ENCODE measurements at regions not wholly inside any gene's neighbourhood (a gene's known extent, or its start where the extent isn't known, plus 50 kb on each side); places are given as distances from the start of the nearest gene placed in this dataset.

DNA sequence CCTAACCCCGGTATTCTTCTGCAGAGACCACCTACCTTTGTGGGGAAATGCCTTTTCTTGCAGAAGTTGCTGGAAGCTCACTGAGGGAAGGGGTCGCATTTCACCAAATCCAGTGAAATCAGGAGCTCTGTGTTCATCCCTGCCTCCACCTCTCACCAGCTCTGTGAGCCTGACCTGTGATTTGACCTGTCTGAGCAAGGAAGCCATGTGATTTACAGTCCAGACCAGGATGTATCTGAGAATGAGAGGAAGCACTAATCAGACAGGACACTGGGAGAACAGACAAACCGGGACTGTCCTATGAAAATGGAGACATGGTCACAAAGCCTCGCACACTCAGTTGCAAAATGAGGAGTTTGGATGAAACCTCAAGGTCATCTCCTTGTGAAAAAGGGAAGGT, 285.4 kb downstream of the BCL11A start:
- peaks cover 5% of the 10 kb centered on the region for H3K27me3 Mint-ChIP-seq
- TF ChIP-seq, protein P1, sequence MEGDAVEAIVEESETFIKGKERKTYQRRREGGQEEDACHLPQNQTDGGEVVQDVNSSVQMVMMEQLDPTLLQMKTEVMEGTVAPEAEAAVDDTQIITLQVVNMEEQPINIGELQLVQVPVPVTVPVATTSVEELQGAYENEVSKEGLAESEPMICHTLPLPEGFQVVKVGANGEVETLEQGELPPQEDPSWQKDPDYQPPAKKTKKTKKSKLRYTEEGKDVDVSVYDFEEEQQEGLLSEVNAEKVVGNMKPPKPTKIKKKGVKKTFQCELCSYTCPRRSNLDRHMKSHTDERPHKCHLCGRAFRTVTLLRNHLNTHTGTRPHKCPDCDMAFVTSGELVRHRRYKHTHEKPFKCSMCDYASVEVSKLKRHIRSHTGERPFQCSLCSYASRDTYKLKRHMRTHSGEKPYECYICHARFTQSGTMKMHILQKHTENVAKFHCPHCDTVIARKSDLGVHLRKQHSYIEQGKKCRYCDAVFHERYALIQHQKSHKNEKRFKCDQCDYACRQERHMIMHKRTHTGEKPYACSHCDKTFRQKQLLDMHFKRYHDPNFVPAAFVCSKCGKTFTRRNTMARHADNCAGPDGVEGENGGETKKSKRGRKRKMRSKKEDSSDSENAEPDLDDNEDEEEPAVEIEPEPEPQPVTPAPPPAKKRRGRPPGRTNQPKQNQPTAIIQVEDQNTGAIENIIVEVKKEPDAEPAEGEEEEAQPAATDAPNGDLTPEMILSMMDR (IDR thresholded peaks at IDR 0.05), result no peak
- no peak for DNase-seq
- H3K9me3 ChIP-seq (ENCODE audit: control insufficient read depth in 1 of 2, insufficient read depth in 1 of 2, low read length in 2 of 2), result peaks cover 0 to 17% of the 10 kb centered on the region in 2 experiments
- H3K36me3 ChIP-seq (ENCODE audit: insufficient read depth, low read length), result no peaks in the 10 kb centered on the region
- no peak overlapping the region for H3K4me3 ChIP-seq (ENCODE audit: low read length)
- intact Hi-C loops (cut with DNase I, micrococcal nuclease), result no loop called here
- ATAC-seq (ENCODE audit: poor library complexity), result no peak
- no peak overlapping the region for H3K27ac Mint-ChIP-seq
- H3K27me3 ChIP-seq (ENCODE audit: control insufficient read depth in 1 of 2, insufficient read depth in 2 of 2, low read length in 2 of 2), result no peaks in the 10 kb centered on the region
- no peaks in the 10 kb centered on the region for H3K36me3 Mint-ChIP-seq (ENCODE audit: low read depth)
- CTCF ChIA-PET, result no interaction called here
- POLR2A ChIA-PET, result no interaction called here
- H3K9me3 Mint-ChIP-seq, result peaks cover 3% of the 10 kb centered on the region
- H3K27ac ChIP-seq (ENCODE audit: low read depth in 1 of 2, low read length in 2 of 2), result no peak overlapping the region
- no peak overlapping the region for H3K4me3 Mint-ChIP-seq
- H3K4me1 Mint-ChIP-seq (ENCODE audit: low read depth), result peaks cover 14% of the 10 kb centered on the region
- H3K4me1 ChIP-seq (ENCODE audit: insufficient read depth, low read length), result peaks cover 2% of the 10 kb centered on the region

DNA sequence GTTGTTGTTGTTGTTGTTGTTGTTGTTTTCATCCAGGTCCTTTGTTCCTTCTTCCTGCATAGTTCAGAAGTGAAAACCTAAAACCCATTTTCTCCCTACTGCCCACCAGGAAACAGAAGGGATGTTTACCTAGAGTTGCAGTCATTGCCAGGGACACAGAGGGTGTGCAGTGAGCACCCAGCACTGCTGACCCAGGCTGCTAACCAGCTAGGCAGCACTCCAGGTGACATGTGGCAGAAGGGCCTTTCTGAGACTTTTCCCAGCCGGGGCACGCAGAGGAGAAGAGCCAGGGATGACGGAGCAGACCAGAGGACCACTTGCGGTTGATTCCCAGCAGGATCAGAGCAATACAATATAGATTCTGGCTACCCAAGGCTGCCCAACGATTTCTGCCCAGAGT, 286.3 kb downstream of the BCL11A start:
- Histone ChIP-seq H3K27ac (ENCODE audit: low read depth in 1 of 2, low read length in 2 of 2) (no peak overlapping the region), H3K27me3 (ENCODE audit: control insufficient read depth in 1 of 2, insufficient read depth in 2 of 2, low read length in 2 of 2) (no peaks in the 10 kb centered on the region), H3K36me3 (ENCODE audit: insufficient read depth, low read length) (no peaks in the 10 kb centered on the region), H3K4me3 (ENCODE audit: low read length) (no peak overlapping the region), H3K9me3 (ENCODE audit: control insufficient read depth in 1 of 2, insufficient read depth in 1 of 2, low read length in 2 of 2) (peaks cover 0 to 17% of the 10 kb centered on the region in 2 experiments), H3K4me1 (ENCODE audit: insufficient read depth, low read length) (peaks cover 2% of the 10 kb centered on the region)
- ATAC-seq (ENCODE audit: poor library complexity) (no peak), DNase-seq (no peak)
- H3K4me3 Mint-ChIP-seq, result no peak overlapping the region
- no peaks in the 10 kb centered on the region for H3K36me3 Mint-ChIP-seq (ENCODE audit: low read depth)
- peaks cover 5% of the 10 kb centered on the region for H3K27me3 Mint-ChIP-seq
- CTCF ChIA-PET, result no interaction called here
- POLR2A ChIA-PET, result no interaction called here
- intact Hi-C loops (cut with DNase I, micrococcal nuclease), result no loop called here
- H3K9me3 Mint-ChIP-seq, result peaks cover 3% of the 10 kb centered on the region
- H3K4me1 Mint-ChIP-seq (ENCODE audit: low read depth), result peaks cover 14% of the 10 kb centered on the region
- H3K27ac Mint-ChIP-seq, result no peak overlapping the region
- TF ChIP-seq, protein P1 (IDR thresholded peaks at IDR 0.05), result no peak

DNA sequence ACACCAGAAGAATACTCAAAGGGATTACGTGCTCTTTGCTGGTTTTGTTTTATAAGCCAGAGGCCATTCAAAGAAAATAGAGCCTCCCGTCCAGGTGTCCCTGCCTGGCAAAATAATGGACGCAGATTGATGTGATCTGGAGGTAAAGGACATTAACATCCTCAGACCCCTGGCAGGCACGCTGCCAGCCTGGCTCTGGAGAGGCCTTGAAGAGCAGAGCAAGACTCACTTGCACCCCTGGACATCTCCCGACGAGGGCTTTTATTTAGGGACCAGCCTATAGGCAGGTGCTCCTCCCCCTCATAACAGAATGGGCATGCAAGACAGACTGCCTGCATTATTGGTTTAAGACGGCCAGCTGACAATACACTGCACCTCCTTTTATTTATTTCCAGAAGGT, 291.3 kb downstream of the BCL11A start:
- peaks cover 14% of the 10 kb centered on the region for H3K4me1 Mint-ChIP-seq (ENCODE audit: low read depth)
- H3K4me3 Mint-ChIP-seq, result no peak overlapping the region
- POLR2A ChIA-PET, result interaction anchor here (0.7 kb wide), 1 partner anchor 305 kb away, joined by 3 read pairs; no protein-coding TSS in a partner anchor
- TF ChIP-seq, protein P1 (IDR thresholded peaks at IDR 0.05), result no peak
- CTCF ChIA-PET, result interaction anchor here (0.7 kb wide), 1 partner anchor 285 kb away, joined by 3 read pairs; no protein-coding TSS in a partner anchor
- Histone ChIP-seq H3K27ac (ENCODE audit: low read depth in 1 of 2, low read length in 2 of 2) (no peak overlapping the region), H3K9me3 (ENCODE audit: control insufficient read depth in 1 of 2, insufficient read depth in 1 of 2, low read length in 2 of 2) (peaks cover 0 to 16% of the 10 kb centered on the region in 2 experiments), H3K36me3 (ENCODE audit: insufficient read depth, low read length) (no peaks in the 10 kb centered on the region), H3K27me3 (ENCODE audit: control insufficient read depth in 1 of 2, insufficient read depth in 2 of 2, low read length in 2 of 2) (no peaks in the 10 kb centered on the region), H3K4me1 (ENCODE audit: insufficient read depth, low read length) (peaks cover 2% of the 10 kb centered on the region), H3K4me3 (ENCODE audit: low read length) (no peak overlapping the region)
- peaks cover 5% of the 10 kb centered on the region for H3K27me3 Mint-ChIP-seq
- H3K27ac Mint-ChIP-seq, result no peak overlapping the region
- H3K36me3 Mint-ChIP-seq (ENCODE audit: low read depth), result no peaks in the 10 kb centered on the region
- H3K9me3 Mint-ChIP-seq, result peaks cover 3% of the 10 kb centered on the region
- ATAC-seq (ENCODE audit: poor library complexity), result no peak
- intact Hi-C loops (cut with DNase I, micrococcal nuclease), result loop anchor here in 1 of 2 experiments (5.0 kb wide), 1 partner anchor 290 kb away; the partner anchor contains the start of gene BCL11A
- DNase-seq, result no peak

All from CD4-positive, alpha-beta T cell (primary cell).